ENCODE measurements at regions not wholly inside any gene's neighbourhood (a gene's known extent, or its start where the extent isn't known, plus 50 kb on each side); places are given as distances from the start of the nearest gene placed in this dataset.

GRCh38 chr16:65622151-65622550, 500.3 kb upstream of the CDH11 start:
- Mint-ChIP-seq H3K4me3 (no peak overlapping the region), H3K36me3 (no peaks in the 10 kb centered on the region), H3K27me3 (peaks cover 0 to 7% (median 0%) of the 10 kb centered on the region in 5 donors), H3K27ac (no peak overlapping the region), H3K9me3 (peaks cover 0 to 10% (median 0%) of the 10 kb centered on the region in 11 donors), H3K4me1 (no peaks in the 10 kb centered on the region)
- Histone ChIP-seq H3K27ac (ENCODE audit: low read depth, low read length) (no peak overlapping the region), H3K9me3 (ENCODE audit: control insufficient read depth in 2 of 3, low read length in 3 of 3) (no peaks in the 10 kb centered on the region), H3K36me3 (ENCODE audit: control insufficient read depth in 2 of 3, insufficient read depth in 3 of 3, low read length in 3 of 3) (no peaks in the 10 kb centered on the region), H3K4me1 (ENCODE audit: control insufficient read depth in 2 of 2, insufficient read depth in 2 of 2, low read length in 2 of 2) (no peaks in the 10 kb centered on the region), H3K4me3 (ENCODE audit: low read length) (no peak overlapping the region), H3K27me3 (ENCODE audit: control insufficient read depth in 2 of 2, insufficient read depth in 2 of 2, low read length in 2 of 2) (no peaks in the 10 kb centered on the region)
- ChIA-PET CTCF (no interaction called here), POLR2A (no interaction called here)
- no peak for DNase-seq
- intact Hi-C loops (cut with micrococcal nuclease), result no loop called here
- ATAC-seq, result no peak

DNA sequence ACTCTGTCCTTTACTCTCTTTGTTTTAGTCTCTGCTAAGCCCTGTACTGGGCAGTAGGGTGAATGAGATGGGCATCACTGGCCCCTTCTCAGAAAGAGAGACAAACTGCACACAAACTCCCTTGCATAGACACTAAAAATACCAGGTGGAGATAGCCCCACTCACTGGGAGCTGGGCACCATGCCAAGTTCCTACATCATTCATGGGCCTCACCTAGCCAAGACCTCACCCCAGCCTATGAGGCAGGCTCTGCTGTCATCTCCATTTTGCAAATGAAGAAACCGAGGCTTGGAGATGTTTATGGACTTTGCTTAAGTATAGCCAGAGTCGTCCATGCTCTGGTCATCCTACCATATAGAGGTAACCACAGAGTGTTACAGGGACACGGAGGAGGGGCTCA, 499.8 kb upstream of the CDH11 start:
- Mint-ChIP-seq H3K9me3 (peaks cover 0 to 10% (median 0%) of the 10 kb centered on the region in 11 donors), H3K36me3 (no peaks in the 10 kb centered on the region), H3K27ac (no peak overlapping the region), H3K4me3 (no peak overlapping the region), H3K4me1 (no peaks in the 10 kb centered on the region), H3K27me3 (peaks cover 0 to 7% (median 0%) of the 10 kb centered on the region in 5 donors)
- no peak overlapping the region for H3K4me3 ChIP-seq (ENCODE audit: low read length)
- intact Hi-C loops (cut with micrococcal nuclease), result no loop called here
- H3K27ac ChIP-seq (ENCODE audit: low read depth, low read length), result no peak overlapping the region
- H3K27me3 ChIP-seq (ENCODE audit: control insufficient read depth in 2 of 2, insufficient read depth in 2 of 2, low read length in 2 of 2), result no peaks in the 10 kb centered on the region
- CTCF ChIA-PET, result interaction anchor here (1.4 kb wide), 1 partner anchor 9 kb away, joined by 3 read pairs; no protein-coding TSS in a partner anchor
- POLR2A ChIA-PET, result no interaction called here
- no peaks in the 10 kb centered on the region for H3K36me3 ChIP-seq (ENCODE audit: control insufficient read depth in 2 of 3, insufficient read depth in 3 of 3, low read length in 3 of 3)
- no peaks in the 10 kb centered on the region for H3K9me3 ChIP-seq (ENCODE audit: control insufficient read depth in 2 of 3, low read length in 3 of 3)
- no peaks in the 10 kb centered on the region for H3K4me1 ChIP-seq (ENCODE audit: control insufficient read depth in 2 of 2, insufficient read depth in 2 of 2, low read length in 2 of 2)
- DNase-seq (no peak), ATAC-seq (no peak)

DNA sequence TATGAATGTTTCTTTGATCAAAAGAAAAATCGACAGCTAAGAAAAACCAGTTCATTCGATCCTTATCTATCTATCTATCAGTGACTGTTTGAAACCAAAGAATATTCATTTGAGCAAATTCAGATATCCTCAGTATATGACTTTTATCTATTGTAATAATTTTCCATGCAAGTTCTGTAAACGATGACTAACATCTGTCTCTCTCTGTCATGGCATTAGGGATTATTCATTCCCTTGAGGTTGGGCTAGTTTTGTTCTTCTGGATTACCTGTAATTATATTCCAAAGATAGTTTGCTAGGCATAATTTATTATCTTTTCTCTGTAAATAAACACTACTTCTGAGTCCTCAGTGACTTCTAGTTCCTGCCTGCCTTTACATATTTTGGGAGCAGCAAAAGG, 497.7 kb upstream of the CDH11 start:
- Mint-ChIP-seq H3K36me3 (no peaks in the 10 kb centered on the region), H3K4me3 (no peak overlapping the region), H3K27me3 (peaks cover 0 to 7% (median 0%) of the 10 kb centered on the region in 5 donors), H3K9me3 (peaks cover 0 to 12% (median 3%) of the 10 kb centered on the region in 11 donors), H3K27ac (no peak overlapping the region), H3K4me1 (peaks cover 0 to 2% (median 0%) of the 10 kb centered on the region in 7 donors)
- Histone ChIP-seq H3K4me3 (ENCODE audit: low read length) (no peak overlapping the region), H3K4me1 (ENCODE audit: control insufficient read depth in 2 of 2, insufficient read depth in 2 of 2, low read length in 2 of 2) (no peaks in the 10 kb centered on the region), H3K9me3 (ENCODE audit: control insufficient read depth in 2 of 3, low read length in 3 of 3) (no peaks in the 10 kb centered on the region), H3K27me3 (ENCODE audit: control insufficient read depth in 2 of 2, insufficient read depth in 2 of 2, low read length in 2 of 2) (no peaks in the 10 kb centered on the region), H3K36me3 (ENCODE audit: control insufficient read depth in 2 of 3, insufficient read depth in 3 of 3, low read length in 3 of 3) (no peaks in the 10 kb centered on the region), H3K27ac (ENCODE audit: low read depth, low read length) (no peak overlapping the region)
- CTCF ChIA-PET, result no interaction called here
- no peak for ATAC-seq
- POLR2A ChIA-PET, result no interaction called here
- no peak for DNase-seq
- intact Hi-C loops (cut with micrococcal nuclease), result no loop called here

GRCh38 chr16:65618931-65619330, 497.1 kb upstream of the CDH11 start:
- peaks cover 0 to 13% (median 4%) of the 10 kb centered on the region in 11 donors for H3K9me3 Mint-ChIP-seq
- H3K27me3 Mint-ChIP-seq, result peaks cover 0 to 7% (median 0%) of the 10 kb centered on the region in 5 donors
- H3K36me3 ChIP-seq (ENCODE audit: control insufficient read depth in 2 of 3, insufficient read depth in 3 of 3, low read length in 3 of 3), result no peaks in the 10 kb centered on the region
- H3K27me3 ChIP-seq (ENCODE audit: control insufficient read depth in 2 of 2, insufficient read depth in 2 of 2, low read length in 2 of 2), result no peaks in the 10 kb centered on the region
- intact Hi-C loops (cut with micrococcal nuclease), result no loop called here
- no peak overlapping the region for H3K27ac Mint-ChIP-seq
- H3K4me1 Mint-ChIP-seq, result peaks cover 0 to 2% (median 0%) of the 10 kb centered on the region in 7 donors
- H3K9me3 ChIP-seq (ENCODE audit: control insufficient read depth in 2 of 3, low read length in 3 of 3), result no peaks in the 10 kb centered on the region
- no peaks in the 10 kb centered on the region for H3K36me3 Mint-ChIP-seq
- no peak overlapping the region for H3K4me3 ChIP-seq (ENCODE audit: low read length)
- no peak overlapping the region for H3K27ac ChIP-seq (ENCODE audit: low read depth, low read length)
- POLR2A ChIA-PET, result no interaction called here
- no peak overlapping the region for H3K4me3 Mint-ChIP-seq
- ATAC-seq (no peak), DNase-seq (no peak)
- CTCF ChIA-PET, result no interaction called here
- no peaks in the 10 kb centered on the region for H3K4me1 ChIP-seq (ENCODE audit: control insufficient read depth in 2 of 2, insufficient read depth in 2 of 2, low read length in 2 of 2)

- Histone ChIP-seq H3K36me3 (ENCODE audit: control insufficient read depth in 2 of 3, insufficient read depth in 3 of 3, low read length in 3 of 3) (no peaks in the 10 kb centered on the region), H3K9me3 (ENCODE audit: control insufficient read depth in 2 of 3, low read length in 3 of 3) (no peaks in the 10 kb centered on the region), H3K4me1 (ENCODE audit: control insufficient read depth in 2 of 2, insufficient read depth in 2 of 2, low read length in 2 of 2) (no peaks in the 10 kb centered on the region), H3K27me3 (ENCODE audit: control insufficient read depth in 2 of 2, insufficient read depth in 2 of 2, low read length in 2 of 2) (no peaks in the 10 kb centered on the region), H3K27ac (ENCODE audit: low read depth, low read length) (no peak overlapping the region), H3K4me3 (ENCODE audit: low read length) (no peak overlapping the region)
- ATAC-seq (no peak), DNase-seq (no peak)
- peaks cover 0 to 2% (median 0%) of the 10 kb centered on the region in 7 donors for H3K4me1 Mint-ChIP-seq
- H3K4me3 Mint-ChIP-seq, result no peak overlapping the region
- H3K27ac Mint-ChIP-seq, result no peak overlapping the region
- ChIA-PET POLR2A (no interaction called here), CTCF (no interaction called here)
- H3K27me3 Mint-ChIP-seq, result peaks cover 0 to 7% (median 0%) of the 10 kb centered on the region in 5 donors
- no peaks in the 10 kb centered on the region for H3K36me3 Mint-ChIP-seq
- intact Hi-C loops (cut with micrococcal nuclease), result no loop called here
- H3K9me3 Mint-ChIP-seq, result peaks cover 0 to 16% (median 4%) of the 10 kb centered on the region in 11 donors
These were observed 496.5 kb upstream of the CDH11 start for GRCh38 chr16:65618333-65618732.

DNA sequence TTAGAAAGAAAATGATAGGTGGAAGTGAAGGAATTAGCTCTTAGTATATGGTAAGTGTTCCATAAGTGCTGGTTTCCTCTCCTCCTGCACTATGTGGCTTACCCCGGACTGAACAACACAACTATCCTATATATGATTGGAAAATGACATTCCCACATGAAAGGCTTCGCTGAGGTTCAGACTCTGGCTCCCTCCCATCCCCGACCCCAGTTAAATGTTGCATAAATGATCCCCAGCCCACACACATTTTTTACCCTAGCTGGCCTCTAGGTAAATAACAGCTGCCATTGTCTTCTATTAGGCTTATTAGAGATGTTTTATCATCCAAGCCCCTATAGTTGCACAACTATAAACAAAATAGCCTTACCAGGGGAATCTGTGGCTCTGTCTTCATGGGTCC, 495.6 kb upstream of the CDH11 start:
- H3K27ac Mint-ChIP-seq, result no peak overlapping the region
- Histone ChIP-seq H3K4me1 (ENCODE audit: control insufficient read depth in 2 of 2, insufficient read depth in 2 of 2, low read length in 2 of 2) (no peaks in the 10 kb centered on the region), H3K27me3 (ENCODE audit: control insufficient read depth in 2 of 2, insufficient read depth in 2 of 2, low read length in 2 of 2) (no peaks in the 10 kb centered on the region), H3K36me3 (ENCODE audit: control insufficient read depth in 2 of 3, insufficient read depth in 3 of 3, low read length in 3 of 3) (no peaks in the 10 kb centered on the region), H3K9me3 (ENCODE audit: control insufficient read depth in 2 of 3, low read length in 3 of 3) (no peaks in the 10 kb centered on the region), H3K4me3 (ENCODE audit: low read length) (no peak overlapping the region), H3K27ac (ENCODE audit: low read depth, low read length) (no peak overlapping the region)
- CTCF ChIA-PET, result no interaction called here
- intact Hi-C loops (cut with micrococcal nuclease), result no loop called here
- peaks cover 0 to 18% (median 4%) of the 10 kb centered on the region in 11 donors for H3K9me3 Mint-ChIP-seq
- peaks cover 0 to 2% (median 0%) of the 10 kb centered on the region in 7 donors for H3K4me1 Mint-ChIP-seq
- H3K27me3 Mint-ChIP-seq, result peaks cover 0 to 7% (median 0%) of the 10 kb centered on the region in 5 donors
- DNase-seq, result no peak
- H3K4me3 Mint-ChIP-seq, result no peak overlapping the region
- H3K36me3 Mint-ChIP-seq, result no peaks in the 10 kb centered on the region
- POLR2A ChIA-PET, result no interaction called here
- ATAC-seq, result no peak

DNA sequence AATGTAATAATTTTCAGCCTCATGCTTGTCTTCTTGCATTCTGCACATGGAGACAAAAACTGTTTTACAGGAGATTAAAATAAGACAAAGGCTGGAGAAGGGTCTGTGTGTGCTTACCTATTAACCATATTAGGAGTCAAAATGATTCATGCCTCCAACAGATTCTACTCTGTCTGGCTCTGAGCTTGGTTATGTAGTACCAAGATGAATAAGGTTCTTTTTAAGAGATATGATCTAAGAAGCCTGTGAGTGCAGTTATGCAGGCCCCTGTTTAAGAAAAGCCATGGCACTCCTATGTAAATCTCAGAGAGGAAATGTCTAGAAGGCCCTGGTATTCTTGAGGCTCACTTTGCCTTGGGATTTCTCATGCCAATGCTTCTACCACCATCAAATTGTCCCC, 486.6 kb upstream of the CDH11 start:
- no peak for DNase-seq
- Histone ChIP-seq H3K27ac (ENCODE audit: low read depth, low read length) (no peak overlapping the region), H3K4me3 (ENCODE audit: low read length) (no peak overlapping the region), H3K9me3 (ENCODE audit: control insufficient read depth in 2 of 3, low read length in 3 of 3) (no peaks in the 10 kb centered on the region), H3K27me3 (ENCODE audit: control insufficient read depth in 2 of 2, insufficient read depth in 2 of 2, low read length in 2 of 2) (no peaks in the 10 kb centered on the region), H3K36me3 (ENCODE audit: control insufficient read depth in 2 of 3, insufficient read depth in 3 of 3, low read length in 3 of 3) (no peaks in the 10 kb centered on the region), H3K4me1 (ENCODE audit: control insufficient read depth in 2 of 2, insufficient read depth in 2 of 2, low read length in 2 of 2) (no peaks in the 10 kb centered on the region)
- H3K27me3 Mint-ChIP-seq, result no peaks in the 10 kb centered on the region
- intact Hi-C loops (cut with micrococcal nuclease), result no loop called here
- ATAC-seq, result no peak
- H3K36me3 Mint-ChIP-seq, result no peaks in the 10 kb centered on the region
- H3K9me3 Mint-ChIP-seq, result peaks cover 0 to 16% (median 6%) of the 10 kb centered on the region in 11 donors
- H3K4me1 Mint-ChIP-seq, result no peaks in the 10 kb centered on the region
- H3K4me3 Mint-ChIP-seq, result no peak overlapping the region
- no peak overlapping the region for H3K27ac Mint-ChIP-seq
- ChIA-PET CTCF (no interaction called here), POLR2A (no interaction called here)

All from naive thymus-derived CD4-positive, alpha-beta T cell (primary cell).